HCT116 (cell line): ENCODE measurements at regions not wholly inside any gene's neighbourhood (a gene's known extent, or its start where the extent isn't known, plus 50 kb on each side); places are given as distances from the start of the nearest gene placed in this dataset.

ENCODE experiments used
- ATAC-seq: fragments of 200-7000 bp; cut with Tn5 transposase; 2 replicates; pipeline ENCODE4 v1.9.1; 2020; ENCODE audit warnings: mild to moderate bottlenecking, moderate library complexity
- BruUV-seq: library from RNA; stranded (reverse); fragments of 400-500 nt; replicated peaks from 2 replicates; lab custom pipeline; 2021; lab: Mats Ljungman, UMichigan
- CTCF ChIA-PET: fragments of 300-600 bp; sonication (Branson Sonifier 250); formaldehyde crosslinking; loops from one replicate; lab custom pipeline; 2021; ENCODE audit warnings: antibody characterized with exemption; lab: Charles Lee
- POLR2A ChIA-PET: fragments of 300-600, 350-600 bp; sonication (Branson Sonifier 250); formaldehyde crosslinking; loops from one replicate; lab custom pipeline; 2021; ENCODE audit warnings: antibody characterized with exemption; lab: Charles Lee
- RAD21 ChIA-PET, 2 experiments: fragments of 300-600 bp; sonication (Branson Sonifier 250); formaldehyde crosslinking; loops; one replicate each; lab custom pipeline; 2023; ENCODE audit warnings: low total read pairs in 2 of 2; ENCODE audit not compliant: uncharacterized antibody in 2 of 2, unreplicated experiment in 2 of 2, low non-redundant PET in 1 of 2; lab: Charles Lee
- DNase-seq: peaks from one replicate; pipeline ENCODE4 v3.0.0-alpha.2; 2010; ENCODE audit warnings: low read depth, low spot score
- H2AFZ ChIP-seq: fragments of 200-600 bp; shearing (Covaris generic), sonication (generic); 2 replicates; pipeline ENCODE4 v1.6.1; 2017; ENCODE audit warnings: low read depth, mixed run types, mixed read lengths, antibody characterized with exemption, low read length; ENCODE audit not compliant: poor library complexity, severe bottlenecking
- H3K27ac ChIP-seq: 2 replicates; pipeline ENCODE4 v1.5.1; 2012; ENCODE audit warnings: low read depth, low read length
- H3K27me3 ChIP-seq: fragments of 200-600 bp; sonication (generic); 2 replicates; pipeline ENCODE4 v1.6.1; 2016; ENCODE audit warnings: mixed run types, low read length, mixed read lengths; ENCODE audit not compliant: insufficient read depth
- H3K36me3 ChIP-seq, 2 experiments: fragments of 200-500 bp in 1 of 2; fragments of 200-600 bp in 1 of 2; sonication (Bioruptor generic) in 1 of 2; sonication (generic) in 1 of 2; 2 replicates each; pipeline versions ENCODE4 v1.5.1 to v1.6.1; 2014 to 2016; ENCODE audit warnings: low read length in 2 of 2, inconsistent platforms in 1 of 2, mixed read lengths in 1 of 2, mixed run types in 1 of 2; ENCODE audit not compliant: insufficient read depth in 2 of 2, control insufficient read depth in 1 of 2
- H3K4me1 ChIP-seq, 2 experiments: fragments of 200-600 bp in 1 of 2; sonication (generic) in 1 of 2; 2 replicates each; pipeline versions ENCODE4 v1.5.1 to v1.6.1; 2012 to 2017; ENCODE audit warnings: low read length in 2 of 2, inconsistent platforms in 1 of 2, mild to moderate bottlenecking in 1 of 2, mixed read lengths in 1 of 2, mixed run types in 1 of 2, moderate library complexity in 1 of 2; ENCODE audit not compliant: insufficient read depth in 2 of 2, control insufficient read depth in 1 of 2
- H3K4me2 ChIP-seq: fragments of 200-600 bp; sonication (generic); 2 replicates; pipeline ENCODE4 v1.6.1; 2017; ENCODE audit warnings: mixed run types, low read length, mixed read lengths
- H3K4me3 ChIP-seq, 2 experiments: fragments of 200-600 bp in 1 of 2; sonication (generic) in 1 of 2; replicated peaks in 1 of 2; 2 replicates each; pipeline ENCODE4 v1.5.1; 2011 to 2016; ENCODE audit warnings: low read length in 2 of 2, control low read depth in 1 of 2, low read depth in 1 of 2, mild to moderate bottlenecking in 1 of 2, mixed read lengths in 1 of 2, mixed run types in 1 of 2
- H3K79me2 ChIP-seq: fragments of 200-600 bp; sonication (generic); 2 replicates; pipeline ENCODE4 v1.6.1; 2017; ENCODE audit warnings: mild to moderate bottlenecking, mixed run types, low read length, moderate library complexity, mixed read lengths; ENCODE audit not compliant: insufficient read depth
- H3K9ac ChIP-seq: fragments of 200-600 bp; sonication (generic); 2 replicates; pipeline ENCODE4 v1.6.1; 2016; ENCODE audit warnings: low read length, mixed read lengths
- H3K9me2 ChIP-seq: fragments of 200-600 bp; sonication (generic), shearing (Covaris generic); 2 replicates; pipeline ENCODE4 v1.6.1; 2017; ENCODE audit warnings: mixed run types, mild to moderate bottlenecking, moderate library complexity; ENCODE audit not compliant: insufficient read depth
- H3K9me3 ChIP-seq, 2 experiments: fragments of 200-500 bp in 1 of 2; fragments of 200-600 bp in 1 of 2; sonication (Bioruptor generic) in 1 of 2; sonication (generic) in 1 of 2; 2 replicates each; pipeline ENCODE4 v1.6.1; 2014 to 2017; ENCODE audit warnings: low read length in 2 of 2, mixed read lengths in 2 of 2, inconsistent platforms in 1 of 2, low read depth in 1 of 2, mild to moderate bottlenecking in 1 of 2, mixed run types in 1 of 2, moderate library complexity in 1 of 2; ENCODE audit not compliant: control insufficient read depth in 1 of 2, insufficient read depth in 1 of 2
- H4K20me1 ChIP-seq: fragments of 200-600 bp; sonication (generic), shearing (Covaris generic); 2 replicates; pipeline ENCODE4 v1.6.1; 2017; ENCODE audit warnings: mixed run types, mild to moderate bottlenecking, moderate library complexity; ENCODE audit not compliant: insufficient read depth
- CEBPB ChIP-seq: IDR thresholded peaks from 2 replicates; pipeline ENCODE4 v1.6.1; 2012; ENCODE audit warnings: low read depth
- EGR1 ChIP-seq: IDR thresholded peaks from 2 replicates; pipeline ENCODE4 v1.6.1; 2012; ENCODE audit warnings: low read depth
- EZH2phosphoT487 ChIP-seq: fragments of 200-600 bp; IDR thresholded peaks from 2 replicates; pipeline ENCODE4 v1.6.1; 2018; ENCODE audit warnings: antibody characterized with exemption, borderline replicate concordance
- JUND ChIP-seq: IDR thresholded peaks from 2 replicates; pipeline ENCODE4 v1.6.1; 2012
- SIN3A ChIP-seq: IDR thresholded peaks from 2 replicates; pipeline ENCODE4 v1.6.1; 2012; ENCODE audit warnings: low read depth
- SRF ChIP-seq: IDR thresholded peaks from 2 replicates; pipeline ENCODE4 v1.6.1; 2012; ENCODE audit warnings: low read depth
- TCF7L2 ChIP-seq: IDR thresholded peaks from 2 replicates; pipeline ENCODE4 v1.7.0; 2011; ENCODE audit warnings: borderline replicate concordance, inconsistent platforms; ENCODE audit not compliant: insufficient read depth, insufficient read length; ENCODE audit errors: extremely low read depth
- YY1 ChIP-seq: IDR thresholded peaks from 2 replicates; pipeline ENCODE4 v1.6.1; 2011; ENCODE audit warnings: low read length, low read depth, moderate library complexity, mild to moderate bottlenecking; ENCODE audit not compliant: insufficient replicate concordance; ENCODE audit errors: extremely low read depth
- ZFX ChIP-seq: fragments of 450-650 bp; IDR thresholded peaks from 2 replicates; pipeline ENCODE4 v1.6.1; 2017
- ZNF274 ChIP-seq: fragments of 200-500 bp; sonication (Bioruptor generic); IDR thresholded peaks from 2 replicates; pipeline ENCODE4 v1.6.1; 2014; ENCODE audit warnings: mild to moderate bottlenecking, low read depth, low read length, inconsistent platforms
- intact Hi-C: fragments of 100-400 bp; cut with micrococcal nuclease; formaldehyde crosslinking; loops from 2 replicates; pipeline ENCODE4 v1.10.0; 2022
- TF ChIP-seq, protein P1 (sequence below): IDR thresholded peaks from 2 replicates; pipeline ENCODE4 v1.6.1; 2011; ENCODE audit warnings: mild to moderate bottlenecking, low read length, moderate library complexity; ENCODE audit not compliant: insufficient replicate concordance; ENCODE audit errors: extremely low read depth
- TF ChIP-seq, protein P2 (sequence below): IDR thresholded peaks from 2 replicates; pipeline ENCODE4 v1.6.1; 2012; ENCODE audit warnings: low read depth
- TF ChIP-seq, protein P3 (sequence below), 3 experiments: fragments of 200-600 bp in 1 of 3; sonication (generic) in 1 of 3; IDR thresholded peaks in 2 of 3; conservative IDR thresholded peaks in 1 of 3; 2 replicates each; pipeline ENCODE4 v1.5.1; 2012 to 2017; ENCODE audit warnings: low read depth in 2 of 3, low read length in 2 of 3, antibody characterized with exemption in 1 of 3, borderline replicate concordance in 1 of 3, control low read depth in 1 of 3, mild to moderate bottlenecking in 1 of 3, mixed read lengths in 1 of 3, mixed run types in 1 of 3, moderate library complexity in 1 of 3; ENCODE audit not compliant: insufficient read depth in 1 of 3

DNA sequence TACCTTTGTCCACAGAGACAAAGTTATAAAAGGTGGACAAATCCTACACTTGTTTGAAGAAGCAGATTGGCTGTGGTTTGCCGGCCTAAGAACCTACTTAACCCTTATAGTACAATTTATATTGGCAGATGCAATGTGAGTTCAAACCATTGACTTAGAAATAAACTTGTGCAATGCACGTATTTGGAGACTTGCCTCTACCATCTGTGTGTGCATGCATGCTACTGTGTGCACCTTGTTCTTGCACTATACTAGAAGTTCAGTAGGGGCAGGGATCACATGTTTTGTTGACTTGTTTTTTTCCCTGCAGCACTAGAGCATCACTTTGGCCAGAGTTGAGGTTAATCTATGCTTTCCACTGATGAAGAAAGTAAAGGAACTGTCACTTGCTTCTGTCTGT, 163.1 kb upstream of the SERP2 start:
- no peak overlapping the region for H3K4me3 ChIP-seq
- H3K9ac ChIP-seq: no peak overlapping the region
- BruUV-seq: no TSS peak
- peaks cover 0 to 5% of the 10 kb centered on the region in 2 experiments; a peak in 1 of 4 replicates for H3K9me3 ChIP-seq
- CTCF ChIA-PET: no interaction called here
- H3K27me3 ChIP-seq: no peaks in the 10 kb centered on the region
- RAD21 ChIA-PET: no interaction called here
- TF ChIP-seq EZH2phosphoT487 (no peak), JUND (no peak), YY1 (no peak)
- TF ChIP-seq, protein P1, sequence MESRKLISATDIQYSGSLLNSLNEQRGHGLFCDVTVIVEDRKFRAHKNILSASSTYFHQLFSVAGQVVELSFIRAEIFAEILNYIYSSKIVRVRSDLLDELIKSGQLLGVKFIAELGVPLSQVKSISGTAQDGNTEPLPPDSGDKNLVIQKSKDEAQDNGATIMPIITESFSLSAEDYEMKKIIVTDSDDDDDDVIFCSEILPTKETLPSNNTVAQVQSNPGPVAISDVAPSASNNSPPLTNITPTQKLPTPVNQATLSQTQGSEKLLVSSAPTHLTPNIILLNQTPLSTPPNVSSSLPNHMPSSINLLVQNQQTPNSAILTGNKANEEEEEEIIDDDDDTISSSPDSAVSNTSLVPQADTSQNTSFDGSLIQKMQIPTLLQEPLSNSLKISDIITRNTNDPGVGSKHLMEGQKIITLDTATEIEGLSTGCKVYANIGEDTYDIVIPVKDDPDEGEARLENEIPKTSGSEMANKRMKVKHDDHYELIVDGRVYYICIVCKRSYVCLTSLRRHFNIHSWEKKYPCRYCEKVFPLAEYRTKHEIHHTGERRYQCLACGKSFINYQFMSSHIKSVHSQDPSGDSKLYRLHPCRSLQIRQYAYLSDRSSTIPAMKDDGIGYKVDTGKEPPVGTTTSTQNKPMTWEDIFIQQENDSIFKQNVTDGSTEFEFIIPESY: no peak
- H3K36me3 ChIP-seq: no peaks in the 10 kb centered on the region
- no peak overlapping the region for H2AFZ ChIP-seq
- H3K79me2 ChIP-seq: no peaks in the 10 kb centered on the region
- H3K27ac ChIP-seq: no peak overlapping the region
- POLR2A ChIA-PET: no interaction called here
- DNase-seq: no peak
- no peaks in the 10 kb centered on the region for H4K20me1 ChIP-seq
- ATAC-seq: no peak
- H3K4me2 ChIP-seq: no peak overlapping the region
- intact Hi-C loops: no loop called here
- H3K9me2 ChIP-seq: no peaks in the 10 kb centered on the region
- peaks cover 0 to 6% of the 10 kb centered on the region in 2 experiments; a peak in 2 of 4 replicates for H3K4me1 ChIP-seq

DNA sequence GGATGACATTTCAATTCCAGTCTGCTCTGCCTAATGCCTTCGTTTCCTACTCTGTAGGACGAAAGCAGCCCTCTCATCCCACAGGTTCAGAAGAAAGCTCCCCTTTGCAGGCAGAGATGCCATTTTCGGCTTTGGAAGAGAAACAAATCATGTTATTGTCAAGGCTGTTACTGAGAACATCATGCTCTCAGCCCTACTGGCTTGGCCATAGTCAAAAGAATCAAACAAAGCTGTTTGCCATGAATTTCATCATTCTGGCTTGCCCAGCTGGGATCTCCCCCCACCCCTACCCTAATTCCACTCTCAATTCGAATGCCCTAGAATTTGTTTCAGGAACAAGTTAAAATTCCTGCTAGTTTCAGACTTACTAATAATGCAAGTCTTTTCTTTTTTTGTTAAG, 162.3 kb upstream of the SERP2 start:
- POLR2A ChIA-PET: no interaction called here
- no TSS peak for BruUV-seq
- RAD21 ChIA-PET: no interaction called here
- DNase-seq (no peak), ATAC-seq (no peak)
- Histone ChIP-seq H3K27me3 (no peaks in the 10 kb centered on the region), H3K36me3 (no peaks in the 10 kb centered on the region), H3K79me2 (no peaks in the 10 kb centered on the region), H3K4me2 (no peak overlapping the region), H3K9me2 (no peaks in the 10 kb centered on the region), H3K9me3 (peaks cover 0 to 5% of the 10 kb centered on the region in 2 experiments; a peak in 1 of 4 replicates), H3K27ac (no peak overlapping the region), H4K20me1 (no peaks in the 10 kb centered on the region), H3K4me1 (peaks cover 0 to 6% of the 10 kb centered on the region in 2 experiments; a peak in 2 of 4 replicates), H3K9ac (no peak overlapping the region), H2AFZ (no peak overlapping the region), H3K4me3 (no peak overlapping the region)
- intact Hi-C loops: no loop called here
- CTCF ChIA-PET: no interaction called here
- TF ChIP-seq EGR1 (no peak), SRF (no peak), EZH2phosphoT487 (no peak), TCF7L2 (no peak), ZFX (no peak), ZNF274 (no peak), YY1 (no peak), SIN3A (no peak), JUND (no peak), CEBPB (no peak)
- TF ChIP-seq, protein P2, sequence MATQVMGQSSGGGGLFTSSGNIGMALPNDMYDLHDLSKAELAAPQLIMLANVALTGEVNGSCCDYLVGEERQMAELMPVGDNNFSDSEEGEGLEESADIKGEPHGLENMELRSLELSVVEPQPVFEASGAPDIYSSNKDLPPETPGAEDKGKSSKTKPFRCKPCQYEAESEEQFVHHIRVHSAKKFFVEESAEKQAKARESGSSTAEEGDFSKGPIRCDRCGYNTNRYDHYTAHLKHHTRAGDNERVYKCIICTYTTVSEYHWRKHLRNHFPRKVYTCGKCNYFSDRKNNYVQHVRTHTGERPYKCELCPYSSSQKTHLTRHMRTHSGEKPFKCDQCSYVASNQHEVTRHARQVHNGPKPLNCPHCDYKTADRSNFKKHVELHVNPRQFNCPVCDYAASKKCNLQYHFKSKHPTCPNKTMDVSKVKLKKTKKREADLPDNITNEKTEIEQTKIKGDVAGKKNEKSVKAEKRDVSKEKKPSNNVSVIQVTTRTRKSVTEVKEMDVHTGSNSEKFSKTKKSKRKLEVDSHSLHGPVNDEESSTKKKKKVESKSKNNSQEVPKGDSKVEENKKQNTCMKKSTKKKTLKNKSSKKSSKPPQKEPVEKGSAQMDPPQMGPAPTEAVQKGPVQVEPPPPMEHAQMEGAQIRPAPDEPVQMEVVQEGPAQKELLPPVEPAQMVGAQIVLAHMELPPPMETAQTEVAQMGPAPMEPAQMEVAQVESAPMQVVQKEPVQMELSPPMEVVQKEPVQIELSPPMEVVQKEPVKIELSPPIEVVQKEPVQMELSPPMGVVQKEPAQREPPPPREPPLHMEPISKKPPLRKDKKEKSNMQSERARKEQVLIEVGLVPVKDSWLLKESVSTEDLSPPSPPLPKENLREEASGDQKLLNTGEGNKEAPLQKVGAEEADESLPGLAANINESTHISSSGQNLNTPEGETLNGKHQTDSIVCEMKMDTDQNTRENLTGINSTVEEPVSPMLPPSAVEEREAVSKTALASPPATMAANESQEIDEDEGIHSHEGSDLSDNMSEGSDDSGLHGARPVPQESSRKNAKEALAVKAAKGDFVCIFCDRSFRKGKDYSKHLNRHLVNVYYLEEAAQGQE: no peak
- TF ChIP-seq, protein P3, sequence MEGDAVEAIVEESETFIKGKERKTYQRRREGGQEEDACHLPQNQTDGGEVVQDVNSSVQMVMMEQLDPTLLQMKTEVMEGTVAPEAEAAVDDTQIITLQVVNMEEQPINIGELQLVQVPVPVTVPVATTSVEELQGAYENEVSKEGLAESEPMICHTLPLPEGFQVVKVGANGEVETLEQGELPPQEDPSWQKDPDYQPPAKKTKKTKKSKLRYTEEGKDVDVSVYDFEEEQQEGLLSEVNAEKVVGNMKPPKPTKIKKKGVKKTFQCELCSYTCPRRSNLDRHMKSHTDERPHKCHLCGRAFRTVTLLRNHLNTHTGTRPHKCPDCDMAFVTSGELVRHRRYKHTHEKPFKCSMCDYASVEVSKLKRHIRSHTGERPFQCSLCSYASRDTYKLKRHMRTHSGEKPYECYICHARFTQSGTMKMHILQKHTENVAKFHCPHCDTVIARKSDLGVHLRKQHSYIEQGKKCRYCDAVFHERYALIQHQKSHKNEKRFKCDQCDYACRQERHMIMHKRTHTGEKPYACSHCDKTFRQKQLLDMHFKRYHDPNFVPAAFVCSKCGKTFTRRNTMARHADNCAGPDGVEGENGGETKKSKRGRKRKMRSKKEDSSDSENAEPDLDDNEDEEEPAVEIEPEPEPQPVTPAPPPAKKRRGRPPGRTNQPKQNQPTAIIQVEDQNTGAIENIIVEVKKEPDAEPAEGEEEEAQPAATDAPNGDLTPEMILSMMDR (IDR thresholded peaks at IDR 0.05 in 2 of 3, conservative IDR thresholded peaks at IDR 0.05 in 1 of 3; ENCODE audit: borderline replicate concordance in 1 of 3, insufficient read depth in 1 of 3, low read depth in 2 of 3, low read length in 2 of 3): no peak
